Stomach (tissue), 4 donors: ENCODE measurements at regions not wholly inside any gene's neighbourhood (a gene's known extent, or its start where the extent isn't known, plus 50 kb on each side); places are given as distances from the start of the nearest gene placed in this dataset.

Source experiments
- CTCF ChIP-seq, 7 experiments: fragments of 450-650 bp in 4 of 7; fragments of 200-600 bp in 3 of 7; sonication (generic) in 3 of 7; IDR thresholded peaks; one replicate each; pipeline ENCODE4 v1.5.1; 2016 to 2019; ENCODE audit warnings: antibody characterized with exemption in 7 of 7, control low read depth in 2 of 7, mild to moderate bottlenecking in 1 of 7
- POLR2A ChIP-seq, 4 donors: fragments of 450-650 bp; IDR thresholded peaks; one replicate each; pipeline ENCODE4 v1.6.1; 2016; ENCODE audit warnings: antibody characterized with exemption in 4 of 4, control low read depth in 2 of 4, mild to moderate bottlenecking in 1 of 4, moderate library complexity in 1 of 4

GRCh38 chr2:205889114-205889513 lies 196.9 kb downstream of the INO80D start:
- no peak for TF ChIP-seq CTCF (IDR thresholded peaks at IDR 0.05)
- TF ChIP-seq POLR2A (IDR thresholded peaks at IDR 0.05): no peak
